Esophagus squamous epithelium (tissue), 5 donors: ENCODE measurements at regions not wholly inside any gene's neighbourhood (a gene's known extent, or its start where the extent isn't known, plus 50 kb on each side); places are given as distances from the start of the nearest gene placed in this dataset.

Source experiments
- DNase-seq: peaks from one replicate; lab custom pipeline; 2025; lab: John Stamatoyannopoulos, UW
- H3K27ac ChIP-seq, 4 donors: fragments of 200-600 bp; sonication (generic); one replicate each; pipeline ENCODE4 v1.5.1; 2016 to 2019; ENCODE audit warnings: mild to moderate bottlenecking in 1 of 4
- H3K27me3 ChIP-seq, 4 donors: fragments of 200-600 bp; sonication (generic); 1 replicate in 3 of 4; 2 replicates in 1 of 4; pipeline versions ENCODE4 v1.5.1 to v1.6.0; 2017 to 2021; ENCODE audit warnings: antibody characterized with exemption in 1 of 4
- H3K36me3 ChIP-seq, 3 donors: fragments of 200-600 bp; sonication (generic); one replicate each; pipeline ENCODE4 v1.5.1; 2016 to 2019
- H3K4me1 ChIP-seq, 3 donors: fragments of 200-600 bp; sonication (generic); one replicate each; pipeline ENCODE4 v1.5.1; 2017 to 2019
- H3K4me3 ChIP-seq, 4 donors: fragments of 200-600 bp; sonication (generic); 1 replicate in 3 of 4; 2 replicates in 1 of 4; pipeline ENCODE4 v1.5.1; 2016 to 2019; ENCODE audit warnings: mild to moderate bottlenecking in 2 of 4, moderate library complexity in 1 of 4
- H3K9me3 ChIP-seq, 3 donors: fragments of 200-600 bp; sonication (generic); one replicate each; pipeline ENCODE4 v1.5.1; 2016 to 2019
- CTCF ChIP-seq, 6 experiments: fragments of 450-650 bp in 4 of 6; fragments of 200-600 bp in 2 of 6; sonication (generic) in 2 of 6; IDR thresholded peaks; one replicate each; pipeline ENCODE4 v1.5.1; 2016 to 2019; ENCODE audit warnings: antibody characterized with exemption in 6 of 6, mild to moderate bottlenecking in 4 of 6, moderate library complexity in 4 of 6
- POLR2A ChIP-seq, 4 donors: fragments of 450-650 bp; IDR thresholded peaks; one replicate each; pipeline ENCODE4 v1.6.1; 2017; ENCODE audit warnings: antibody characterized with exemption in 4 of 4, mild to moderate bottlenecking in 4 of 4, moderate library complexity in 3 of 4
- WGBS, 2 donors: methylation state at CpG; one replicate each; pipeline ENCODE4 v1.1.5; 2018; 5-methylcytosine and 5-hydroxymethylcytosine counted together
- intact Hi-C: fragments of 100-400 bp; cut with DNase I; formaldehyde crosslinking; loops from one replicate; pipeline ENCODE4 v1.15.0; 2022
- donor health status: DM: yes; HTN: yes; CAD: no.

- H3K9me3 ChIP-seq, result no peaks in the 10 kb centered on the region
- WGBS, 2 donors, result 58 to 77% methylated on average over 4 of the region's 4 CpGs
- peaks cover 0 to 8% (median 0%) of the 10 kb centered on the region in 4 donors for H3K27me3 ChIP-seq
- H3K36me3 ChIP-seq, result no peaks in the 10 kb centered on the region
- H3K27ac ChIP-seq, result no peak overlapping the region
- H3K4me3 ChIP-seq, result no peak overlapping the region
- no peak for DNase-seq
- no peaks in the 10 kb centered on the region for H3K4me1 ChIP-seq
- TF ChIP-seq CTCF (IDR thresholded peaks at IDR 0.05), result no peak
- intact Hi-C loops, result no loop called here
Observed at GRCh38 chr7:25062380-25062779, 62.7 kb downstream of the CYCS start.

- Histone ChIP-seq H3K9me3 (no peaks in the 10 kb centered on the region), H3K4me3 (no peak overlapping the region), H3K27ac (no peak overlapping the region), H3K27me3 (peaks cover 0 to 8% (median 0%) of the 10 kb centered on the region in 4 donors), H3K36me3 (no peaks in the 10 kb centered on the region), H3K4me1 (no peaks in the 10 kb centered on the region)
- 75 to 86% methylated on average over 12 to 15 of the region's 17 CpGs for WGBS, 2 donors
- DNase-seq, result no peak
- no peak for TF ChIP-seq CTCF (IDR thresholded peaks at IDR 0.05)
- TF ChIP-seq POLR2A (IDR thresholded peaks at IDR 0.05), result no peak
- intact Hi-C loops, result no loop called here
Observed at GRCh38 chr7:25060487-25061055, 64.5 kb downstream of the CYCS start.

GRCh38 chr7:25059576-25059975 is 65.5 kb downstream of the CYCS start:
- Histone ChIP-seq H3K4me1 (no peaks in the 10 kb centered on the region), H3K4me3 (no peak overlapping the region), H3K27ac (no peak overlapping the region), H3K36me3 (no peaks in the 10 kb centered on the region), H3K27me3 (peaks cover 0 to 8% (median 0%) of the 10 kb centered on the region in 4 donors), H3K9me3 (no peaks in the 10 kb centered on the region)
- 89 to 91% methylated on average over 4 to 5 of the region's 7 CpGs for whole genome bisulfite sequencing, 2 donors
- DNase-seq, result no peak
- TF ChIP-seq POLR2A (IDR thresholded peaks at IDR 0.05), result no peak
- intact Hi-C loops, result no loop called here

GRCh38 chr7:25056368-25056767 is 68.7 kb downstream of the CYCS start:
- peaks cover 0 to 8% (median 0%) of the 10 kb centered on the region in 4 donors for H3K27me3 ChIP-seq
- H3K4me3 ChIP-seq, result no peak overlapping the region
- WGBS, 2 donors, result 88 to 94% methylated on average over 4 of the region's 4 CpGs
- no peaks in the 10 kb centered on the region for H3K36me3 ChIP-seq
- no peak for DNase-seq
- no peaks in the 10 kb centered on the region for H3K4me1 ChIP-seq
- no peak for TF ChIP-seq POLR2A (IDR thresholded peaks at IDR 0.05)
- no peaks in the 10 kb centered on the region for H3K9me3 ChIP-seq
- H3K27ac ChIP-seq, result no peak overlapping the region
- intact Hi-C loops, result no loop called here

GRCh38 chr7:25055520-25056220 is 69.4 kb downstream of the CYCS start:
- no peaks in the 10 kb centered on the region for H3K4me1 ChIP-seq
- H3K27ac ChIP-seq, result no peak overlapping the region
- no peak for DNase-seq
- no peak overlapping the region for H3K4me3 ChIP-seq
- 74 to 81% methylated on average over 6 of the region's 6 CpGs for WGBS, 2 donors
- TF ChIP-seq CTCF (IDR thresholded peaks at IDR 0.05) (no peak), POLR2A (IDR thresholded peaks at IDR 0.05) (no peak)
- H3K27me3 ChIP-seq, result peaks cover 0 to 8% (median 0%) of the 10 kb centered on the region in 4 donors
- H3K36me3 ChIP-seq, result no peaks in the 10 kb centered on the region
- intact Hi-C loops, result no loop called here
- H3K9me3 ChIP-seq, result no peaks in the 10 kb centered on the region

- no peaks in the 10 kb centered on the region for H3K36me3 ChIP-seq
- H3K4me3 ChIP-seq, result no peak overlapping the region
- DNase-seq, result no peak
- H3K9me3 ChIP-seq, result no peaks in the 10 kb centered on the region
- H3K27ac ChIP-seq, result no peak overlapping the region
- TF ChIP-seq CTCF (IDR thresholded peaks at IDR 0.05) (no peak), POLR2A (IDR thresholded peaks at IDR 0.05) (no peak)
- intact Hi-C loops, result no loop called here
- WGBS, 2 donors, result 38 to 53% methylated on average over 6 of the region's 6 CpGs
- no peaks in the 10 kb centered on the region for H3K4me1 ChIP-seq
- peaks cover 0 to 8% (median 0%) of the 10 kb centered on the region in 4 donors for H3K27me3 ChIP-seq
Observed at GRCh38 chr7:25054819-25055519, 70.1 kb downstream of the CYCS start.
